Liver (tissue), 3 donors: ENCODE measurements at regions not wholly inside any gene's neighbourhood (a gene's known extent, or its start where the extent isn't known, plus 50 kb on each side); places are given as distances from the start of the nearest gene placed in this dataset.

Experiments
- CTCF ChIP-seq: fragments of 150-350 bp; IDR thresholded peaks from 2 replicates; pipeline ENCODE4 v1.5.1; 2017; ENCODE audit warnings: improper control_type of control experiment, low read depth, low read length; ENCODE audit not compliant: missing input control
- GABPA ChIP-seq, 2 donors: IDR thresholded peaks in 1 of 2; conservative IDR thresholded peaks in 1 of 2; 2 replicates each; pipeline ENCODE4 v1.6.1; 2016; ENCODE audit warnings: antibody characterized with exemption in 2 of 2, mild to moderate bottlenecking in 1 of 2, moderate library complexity in 1 of 2
- JUND ChIP-seq, 2 donors: IDR thresholded peaks; 2 replicates each; pipeline ENCODE4 v1.6.1; 2016; ENCODE audit warnings: antibody characterized with exemption in 2 of 2
- MAX ChIP-seq: IDR thresholded peaks from 2 replicates; pipeline ENCODE4 v1.6.1; 2016; ENCODE audit warnings: antibody characterized with exemption
- SP1 ChIP-seq: IDR thresholded peaks from 2 replicates; pipeline ENCODE4 v1.6.1; 2018; ENCODE audit warnings: antibody characterized with exemption, mild to moderate bottlenecking
- donor health status: healthy.
- donor health status: healthy.

DNA sequence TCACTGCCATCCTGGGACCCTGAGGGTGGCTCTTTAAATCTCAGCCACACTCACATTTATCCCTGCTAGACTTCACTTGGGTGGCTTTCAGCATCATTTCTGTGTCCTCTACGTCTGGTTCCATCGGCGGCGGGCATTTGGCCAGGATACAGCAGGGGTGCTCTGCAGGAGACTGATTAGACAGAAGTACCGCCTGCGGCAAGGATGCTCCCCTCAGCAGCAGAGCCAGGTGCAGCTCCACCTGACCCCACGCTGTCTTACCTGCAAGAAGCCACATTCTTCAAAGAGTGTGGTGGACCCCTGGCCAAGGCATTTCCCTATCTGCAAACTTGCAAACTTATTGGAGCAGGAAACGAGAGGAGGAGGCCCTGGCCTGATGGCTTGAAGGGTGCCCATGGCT lies 309.8 kb upstream of the IRX4 start:
- TF ChIP-seq CTCF: no peak
- TF ChIP-seq MAX: no peak
- TF ChIP-seq JUND (IDR thresholded peaks at IDR 0.05): no peak
- no peak for TF ChIP-seq SP1
- TF ChIP-seq GABPA (IDR thresholded peaks at IDR 0.05 in 1 of 2, conservative IDR thresholded peaks at IDR 0.05 in 1 of 2): no peak
